ENCODE measurements at regions not wholly inside any gene's neighbourhood (a gene's known extent, or its start where the extent isn't known, plus 50 kb on each side); places are given as distances from the start of the nearest gene placed in this dataset.

DNA sequence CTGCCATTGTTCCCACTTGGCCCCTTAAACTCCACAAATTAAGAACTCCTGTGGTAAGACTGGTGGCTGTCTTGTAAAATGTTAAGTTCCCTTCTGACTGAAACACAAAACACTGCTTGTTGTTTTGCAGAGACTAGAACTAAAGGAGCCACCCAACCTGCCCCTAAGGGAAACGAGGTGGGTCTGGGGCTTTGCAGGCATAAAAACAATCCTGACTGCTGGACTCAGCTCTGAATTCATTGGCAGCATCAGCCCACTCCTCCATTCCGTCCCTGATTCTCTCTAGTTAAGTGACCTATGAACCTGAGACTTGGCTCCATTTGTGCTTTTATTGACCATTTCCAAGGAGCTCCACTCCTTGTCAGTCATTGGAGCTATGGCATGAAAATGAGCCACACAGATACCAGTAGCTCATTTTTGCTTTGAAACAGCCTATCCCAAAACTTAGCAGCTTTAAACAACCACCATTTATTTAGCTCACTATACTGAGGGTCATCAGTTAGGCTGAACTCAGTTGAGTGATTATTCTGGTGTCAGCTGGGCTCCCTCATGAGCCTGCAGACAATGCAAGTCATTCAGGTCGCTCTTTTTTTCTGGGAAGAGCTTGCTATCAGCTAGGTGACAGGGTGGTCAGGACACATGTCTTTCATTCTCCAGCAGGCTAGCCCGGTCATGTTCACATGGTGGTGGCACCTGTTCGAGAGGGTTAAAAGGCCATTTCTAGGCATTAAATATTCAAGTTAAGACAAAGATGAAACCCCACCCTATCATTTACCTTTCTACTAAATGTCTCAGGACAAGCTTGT is 175.1 kb upstream of the CTNNB1 start (continued):
- TF ChIP-seq, protein P1, sequence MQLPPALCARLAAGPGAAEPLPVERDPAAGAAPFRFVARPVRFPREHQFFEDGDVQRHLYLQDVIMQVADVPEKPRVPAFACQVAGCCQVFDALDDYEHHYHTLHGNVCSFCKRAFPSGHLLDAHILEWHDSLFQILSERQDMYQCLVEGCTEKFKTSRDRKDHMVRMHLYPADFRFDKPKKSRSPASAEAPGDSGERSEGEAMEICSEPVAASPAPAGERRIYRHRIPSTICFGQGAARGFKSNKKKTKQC (CRISPR knock-in tag; IDR thresholded peaks at IDR 0.05), result no peak
- TF ChIP-seq GABPB2 (CRISPR knock-in tag; conservative IDR thresholded peaks at IDR 0.05) (no peak), ZNF431 (CRISPR knock-in tag; IDR thresholded peaks at IDR 0.05) (no peak), RBM34 (IDR thresholded peaks at IDR 0.05; ENCODE audit: borderline replicate concordance, insufficient read depth, low read length) (no peak), SRF (CRISPR knock-in tag; IDR thresholded peaks at IDR 0.05) (no peak), ASH1L (IDR thresholded peaks at IDR 0.05; ENCODE audit: borderline replicate concordance, low read depth, partially characterized antibody) (no peak)
- TF ChIP-seq, protein P2, sequence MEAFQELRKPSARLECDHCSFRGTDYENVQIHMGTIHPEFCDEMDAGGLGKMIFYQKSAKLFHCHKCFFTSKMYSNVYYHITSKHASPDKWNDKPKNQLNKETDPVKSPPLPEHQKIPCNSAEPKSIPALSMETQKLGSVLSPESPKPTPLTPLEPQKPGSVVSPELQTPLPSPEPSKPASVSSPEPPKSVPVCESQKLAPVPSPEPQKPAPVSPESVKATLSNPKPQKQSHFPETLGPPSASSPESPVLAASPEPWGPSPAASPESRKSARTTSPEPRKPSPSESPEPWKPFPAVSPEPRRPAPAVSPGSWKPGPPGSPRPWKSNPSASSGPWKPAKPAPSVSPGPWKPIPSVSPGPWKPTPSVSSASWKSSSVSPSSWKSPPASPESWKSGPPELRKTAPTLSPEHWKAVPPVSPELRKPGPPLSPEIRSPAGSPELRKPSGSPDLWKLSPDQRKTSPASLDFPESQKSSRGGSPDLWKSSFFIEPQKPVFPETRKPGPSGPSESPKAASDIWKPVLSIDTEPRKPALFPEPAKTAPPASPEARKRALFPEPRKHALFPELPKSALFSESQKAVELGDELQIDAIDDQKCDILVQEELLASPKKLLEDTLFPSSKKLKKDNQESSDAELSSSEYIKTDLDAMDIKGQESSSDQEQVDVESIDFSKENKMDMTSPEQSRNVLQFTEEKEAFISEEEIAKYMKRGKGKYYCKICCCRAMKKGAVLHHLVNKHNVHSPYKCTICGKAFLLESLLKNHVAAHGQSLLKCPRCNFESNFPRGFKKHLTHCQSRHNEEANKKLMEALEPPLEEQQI (IDR thresholded peaks at IDR 0.05), result no peak
- TF ChIP-seq, protein P3, sequence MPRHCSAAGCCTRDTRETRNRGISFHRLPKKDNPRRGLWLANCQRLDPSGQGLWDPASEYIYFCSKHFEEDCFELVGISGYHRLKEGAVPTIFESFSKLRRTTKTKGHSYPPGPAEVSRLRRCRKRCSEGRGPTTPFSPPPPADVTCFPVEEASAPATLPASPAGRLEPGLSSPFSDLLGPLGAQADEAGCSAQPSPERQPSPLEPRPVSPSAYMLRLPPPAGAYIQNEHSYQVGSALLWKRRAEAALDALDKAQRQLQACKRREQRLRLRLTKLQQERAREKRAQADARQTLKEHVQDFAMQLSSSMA (CRISPR knock-in tag; IDR thresholded peaks at IDR 0.05), result no peak
- TF ChIP-seq, protein P4, sequence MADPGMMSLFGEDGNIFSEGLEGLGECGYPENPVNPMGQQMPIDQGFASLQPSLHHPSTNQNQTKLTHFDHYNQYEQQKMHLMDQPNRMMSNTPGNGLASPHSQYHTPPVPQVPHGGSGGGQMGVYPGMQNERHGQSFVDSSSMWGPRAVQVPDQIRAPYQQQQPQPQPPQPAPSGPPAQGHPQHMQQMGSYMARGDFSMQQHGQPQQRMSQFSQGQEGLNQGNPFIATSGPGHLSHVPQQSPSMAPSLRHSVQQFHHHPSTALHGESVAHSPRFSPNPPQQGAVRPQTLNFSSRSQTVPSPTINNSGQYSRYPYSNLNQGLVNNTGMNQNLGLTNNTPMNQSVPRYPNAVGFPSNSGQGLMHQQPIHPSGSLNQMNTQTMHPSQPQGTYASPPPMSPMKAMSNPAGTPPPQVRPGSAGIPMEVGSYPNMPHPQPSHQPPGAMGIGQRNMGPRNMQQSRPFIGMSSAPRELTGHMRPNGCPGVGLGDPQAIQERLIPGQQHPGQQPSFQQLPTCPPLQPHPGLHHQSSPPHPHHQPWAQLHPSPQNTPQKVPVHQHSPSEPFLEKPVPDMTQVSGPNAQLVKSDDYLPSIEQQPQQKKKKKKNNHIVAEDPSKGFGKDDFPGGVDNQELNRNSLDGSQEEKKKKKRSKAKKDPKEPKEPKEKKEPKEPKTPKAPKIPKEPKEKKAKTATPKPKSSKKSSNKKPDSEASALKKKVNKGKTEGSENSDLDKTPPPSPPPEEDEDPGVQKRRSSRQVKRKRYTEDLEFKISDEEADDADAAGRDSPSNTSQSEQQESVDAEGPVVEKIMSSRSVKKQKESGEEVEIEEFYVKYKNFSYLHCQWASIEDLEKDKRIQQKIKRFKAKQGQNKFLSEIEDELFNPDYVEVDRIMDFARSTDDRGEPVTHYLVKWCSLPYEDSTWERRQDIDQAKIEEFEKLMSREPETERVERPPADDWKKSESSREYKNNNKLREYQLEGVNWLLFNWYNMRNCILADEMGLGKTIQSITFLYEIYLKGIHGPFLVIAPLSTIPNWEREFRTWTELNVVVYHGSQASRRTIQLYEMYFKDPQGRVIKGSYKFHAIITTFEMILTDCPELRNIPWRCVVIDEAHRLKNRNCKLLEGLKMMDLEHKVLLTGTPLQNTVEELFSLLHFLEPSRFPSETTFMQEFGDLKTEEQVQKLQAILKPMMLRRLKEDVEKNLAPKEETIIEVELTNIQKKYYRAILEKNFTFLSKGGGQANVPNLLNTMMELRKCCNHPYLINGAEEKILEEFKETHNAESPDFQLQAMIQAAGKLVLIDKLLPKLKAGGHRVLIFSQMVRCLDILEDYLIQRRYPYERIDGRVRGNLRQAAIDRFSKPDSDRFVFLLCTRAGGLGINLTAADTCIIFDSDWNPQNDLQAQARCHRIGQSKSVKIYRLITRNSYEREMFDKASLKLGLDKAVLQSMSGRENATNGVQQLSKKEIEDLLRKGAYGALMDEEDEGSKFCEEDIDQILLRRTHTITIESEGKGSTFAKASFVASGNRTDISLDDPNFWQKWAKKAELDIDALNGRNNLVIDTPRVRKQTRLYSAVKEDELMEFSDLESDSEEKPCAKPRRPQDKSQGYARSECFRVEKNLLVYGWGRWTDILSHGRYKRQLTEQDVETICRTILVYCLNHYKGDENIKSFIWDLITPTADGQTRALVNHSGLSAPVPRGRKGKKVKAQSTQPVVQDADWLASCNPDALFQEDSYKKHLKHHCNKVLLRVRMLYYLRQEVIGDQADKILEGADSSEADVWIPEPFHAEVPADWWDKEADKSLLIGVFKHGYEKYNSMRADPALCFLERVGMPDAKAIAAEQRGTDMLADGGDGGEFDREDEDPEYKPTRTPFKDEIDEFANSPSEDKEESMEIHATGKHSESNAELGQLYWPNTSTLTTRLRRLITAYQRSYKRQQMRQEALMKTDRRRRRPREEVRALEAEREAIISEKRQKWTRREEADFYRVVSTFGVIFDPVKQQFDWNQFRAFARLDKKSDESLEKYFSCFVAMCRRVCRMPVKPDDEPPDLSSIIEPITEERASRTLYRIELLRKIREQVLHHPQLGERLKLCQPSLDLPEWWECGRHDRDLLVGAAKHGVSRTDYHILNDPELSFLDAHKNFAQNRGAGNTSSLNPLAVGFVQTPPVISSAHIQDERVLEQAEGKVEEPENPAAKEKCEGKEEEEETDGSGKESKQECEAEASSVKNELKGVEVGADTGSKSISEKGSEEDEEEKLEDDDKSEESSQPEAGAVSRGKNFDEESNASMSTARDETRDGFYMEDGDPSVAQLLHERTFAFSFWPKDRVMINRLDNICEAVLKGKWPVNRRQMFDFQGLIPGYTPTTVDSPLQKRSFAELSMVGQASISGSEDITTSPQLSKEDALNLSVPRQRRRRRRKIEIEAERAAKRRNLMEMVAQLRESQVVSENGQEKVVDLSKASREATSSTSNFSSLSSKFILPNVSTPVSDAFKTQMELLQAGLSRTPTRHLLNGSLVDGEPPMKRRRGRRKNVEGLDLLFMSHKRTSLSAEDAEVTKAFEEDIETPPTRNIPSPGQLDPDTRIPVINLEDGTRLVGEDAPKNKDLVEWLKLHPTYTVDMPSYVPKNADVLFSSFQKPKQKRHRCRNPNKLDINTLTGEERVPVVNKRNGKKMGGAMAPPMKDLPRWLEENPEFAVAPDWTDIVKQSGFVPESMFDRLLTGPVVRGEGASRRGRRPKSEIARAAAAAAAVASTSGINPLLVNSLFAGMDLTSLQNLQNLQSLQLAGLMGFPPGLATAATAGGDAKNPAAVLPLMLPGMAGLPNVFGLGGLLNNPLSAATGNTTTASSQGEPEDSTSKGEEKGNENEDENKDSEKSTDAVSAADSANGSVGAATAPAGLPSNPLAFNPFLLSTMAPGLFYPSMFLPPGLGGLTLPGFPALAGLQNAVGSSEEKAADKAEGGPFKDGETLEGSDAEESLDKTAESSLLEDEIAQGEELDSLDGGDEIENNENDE (IDR thresholded peaks at IDR 0.05; ENCODE audit: low read depth, low read length), result no peak
